ENCODE measurements at regions not wholly inside any gene's neighbourhood (a gene's known extent, or its start where the extent isn't known, plus 50 kb on each side); places are given as distances from the start of the nearest gene placed in this dataset.

DNA sequence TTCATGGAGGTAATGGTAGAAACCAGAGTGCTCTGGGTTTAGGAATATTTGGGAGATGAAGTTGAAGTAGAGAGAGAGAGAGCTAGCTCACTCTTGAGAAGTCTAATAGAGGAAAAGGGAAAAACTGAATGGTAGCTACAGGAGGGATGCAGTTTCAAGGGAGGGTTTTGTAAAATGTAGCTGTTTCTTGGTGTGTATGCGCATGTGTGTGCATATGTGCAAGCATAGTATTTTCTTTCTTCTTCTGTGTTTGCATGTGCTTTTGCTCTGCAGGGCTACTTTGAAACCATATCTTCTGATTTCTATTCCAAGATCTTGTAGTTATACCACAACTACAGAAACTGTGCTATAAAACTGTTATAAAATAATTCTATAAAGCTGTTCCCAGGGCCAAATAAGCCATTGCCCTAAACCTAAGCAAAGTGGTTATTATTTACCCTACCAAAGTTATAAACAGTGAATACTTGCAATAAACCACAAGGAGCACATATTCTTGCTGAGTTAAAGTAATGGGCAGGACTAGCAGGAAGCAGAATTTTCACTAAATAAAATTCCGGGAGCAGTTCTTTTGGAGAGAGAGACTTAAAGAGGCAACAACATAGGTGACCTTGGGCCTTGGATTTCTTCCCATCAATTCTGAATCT lies 145.3 kb upstream of the ZNF521 start:
- POLR2A ChIA-PET, result no interaction called here
- intact Hi-C loops (cut with micrococcal nuclease), result no loop called here
- Mint-ChIP-seq H3K9me3 (peaks cover 0 to 12% (median 5%) of the 10 kb centered on the region in 11 donors), H3K27ac (no peak overlapping the region), H3K4me1 (no peaks in the 10 kb centered on the region), H3K27me3 (peaks cover 0 to 11% (median 3%) of the 10 kb centered on the region in 5 donors), H3K4me3 (no peak overlapping the region), H3K36me3 (no peaks in the 10 kb centered on the region)
- Histone ChIP-seq H3K9me3 (ENCODE audit: control insufficient read depth in 2 of 3, low read length in 3 of 3) (no peaks in the 10 kb centered on the region), H3K4me1 (ENCODE audit: control insufficient read depth in 2 of 2, insufficient read depth in 2 of 2, low read length in 2 of 2) (no peaks in the 10 kb centered on the region), H3K27me3 (ENCODE audit: control insufficient read depth in 2 of 2, insufficient read depth in 2 of 2, low read length in 2 of 2) (no peaks in the 10 kb centered on the region), H3K27ac (ENCODE audit: low read depth, low read length) (no peak overlapping the region), H3K36me3 (ENCODE audit: control insufficient read depth in 2 of 3, insufficient read depth in 3 of 3, low read length in 3 of 3) (no peaks in the 10 kb centered on the region), H3K4me3 (ENCODE audit: low read length) (no peak overlapping the region)
- CTCF ChIA-PET, result no interaction called here
- ATAC-seq, result no peak
- DNase-seq, result no peak

DNA sequence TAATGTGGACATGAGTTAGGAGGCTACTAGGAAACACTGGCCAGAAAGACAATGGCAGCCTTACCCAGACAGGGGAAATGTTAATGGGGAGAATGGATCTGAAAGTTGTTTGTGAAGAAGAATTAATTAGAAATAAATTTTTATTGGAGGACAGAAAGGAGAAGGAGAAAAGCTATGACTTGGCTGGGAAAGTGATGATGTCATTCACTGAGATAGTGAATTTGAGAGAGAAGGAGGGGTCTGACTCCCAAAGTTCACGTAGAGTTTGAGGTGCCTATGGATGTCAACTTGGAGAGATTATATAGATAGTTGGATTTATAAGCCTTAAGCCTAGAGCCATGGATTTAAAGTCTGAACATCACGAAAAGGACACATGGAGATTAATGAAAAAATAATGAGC lies 144.6 kb upstream of the ZNF521 start:
- intact Hi-C loops (cut with micrococcal nuclease), result no loop called here
- CTCF ChIA-PET, result no interaction called here
- Histone ChIP-seq H3K4me3 (ENCODE audit: low read length) (no peak overlapping the region), H3K27me3 (ENCODE audit: control insufficient read depth in 2 of 2, insufficient read depth in 2 of 2, low read length in 2 of 2) (no peaks in the 10 kb centered on the region), H3K9me3 (ENCODE audit: control insufficient read depth in 2 of 3, low read length in 3 of 3) (no peaks in the 10 kb centered on the region), H3K27ac (ENCODE audit: low read depth, low read length) (no peak overlapping the region), H3K36me3 (ENCODE audit: control insufficient read depth in 2 of 3, insufficient read depth in 3 of 3, low read length in 3 of 3) (no peaks in the 10 kb centered on the region), H3K4me1 (ENCODE audit: control insufficient read depth in 2 of 2, insufficient read depth in 2 of 2, low read length in 2 of 2) (no peaks in the 10 kb centered on the region)
- no peaks in the 10 kb centered on the region for H3K36me3 Mint-ChIP-seq
- DNase-seq, result no peak
- H3K4me3 Mint-ChIP-seq, result no peak overlapping the region
- H3K9me3 Mint-ChIP-seq, result peaks cover 0 to 13% (median 5%) of the 10 kb centered on the region in 11 donors
- no peak for ATAC-seq
- POLR2A ChIA-PET, result no interaction called here
- H3K27me3 Mint-ChIP-seq, result peaks cover 0 to 8% (median 3%) of the 10 kb centered on the region in 5 donors
- H3K4me1 Mint-ChIP-seq, result no peaks in the 10 kb centered on the region
- H3K27ac Mint-ChIP-seq, result no peak overlapping the region

DNA sequence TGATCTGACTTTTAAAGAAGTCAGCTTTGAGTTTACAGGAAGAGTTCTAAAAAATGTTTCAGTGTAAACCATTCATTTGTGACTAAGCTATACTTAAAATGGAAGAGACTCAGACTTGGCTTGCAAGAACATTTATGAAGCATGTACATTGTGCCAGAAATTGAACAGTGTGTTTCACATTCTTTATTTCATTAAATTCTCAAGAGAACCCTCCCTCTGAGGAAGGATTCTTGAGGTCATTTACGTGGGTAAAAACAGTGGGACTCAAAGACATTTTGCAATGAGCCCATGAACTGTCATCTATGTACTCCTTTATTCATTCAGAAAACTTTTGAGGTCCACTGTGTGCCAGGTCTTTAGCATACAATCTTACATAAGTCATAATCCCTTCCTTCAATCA lies 143.6 kb upstream of the ZNF521 start:
- no peak overlapping the region for H3K4me3 ChIP-seq (ENCODE audit: low read length)
- Mint-ChIP-seq H3K4me3 (no peak overlapping the region), H3K4me1 (no peaks in the 10 kb centered on the region), H3K9me3 (peaks cover 0 to 13% (median 7%) of the 10 kb centered on the region in 11 donors), H3K27ac (no peak overlapping the region), H3K27me3 (peaks cover 0 to 12% (median 3%) of the 10 kb centered on the region in 5 donors), H3K36me3 (no peaks in the 10 kb centered on the region)
- ChIA-PET POLR2A (no interaction called here), CTCF (no interaction called here)
- no peak overlapping the region for H3K27ac ChIP-seq (ENCODE audit: low read depth, low read length)
- no peak for ATAC-seq
- intact Hi-C loops (cut with micrococcal nuclease), result no loop called here
- H3K4me1 ChIP-seq (ENCODE audit: control insufficient read depth in 2 of 2, insufficient read depth in 2 of 2, low read length in 2 of 2), result no peaks in the 10 kb centered on the region
- H3K36me3 ChIP-seq (ENCODE audit: control insufficient read depth in 2 of 3, insufficient read depth in 3 of 3, low read length in 3 of 3), result no peaks in the 10 kb centered on the region
- H3K27me3 ChIP-seq (ENCODE audit: control insufficient read depth in 2 of 2, insufficient read depth in 2 of 2, low read length in 2 of 2), result no peaks in the 10 kb centered on the region
- no peaks in the 10 kb centered on the region for H3K9me3 ChIP-seq (ENCODE audit: control insufficient read depth in 2 of 3, low read length in 3 of 3)
- DNase-seq, result no peak

DNA sequence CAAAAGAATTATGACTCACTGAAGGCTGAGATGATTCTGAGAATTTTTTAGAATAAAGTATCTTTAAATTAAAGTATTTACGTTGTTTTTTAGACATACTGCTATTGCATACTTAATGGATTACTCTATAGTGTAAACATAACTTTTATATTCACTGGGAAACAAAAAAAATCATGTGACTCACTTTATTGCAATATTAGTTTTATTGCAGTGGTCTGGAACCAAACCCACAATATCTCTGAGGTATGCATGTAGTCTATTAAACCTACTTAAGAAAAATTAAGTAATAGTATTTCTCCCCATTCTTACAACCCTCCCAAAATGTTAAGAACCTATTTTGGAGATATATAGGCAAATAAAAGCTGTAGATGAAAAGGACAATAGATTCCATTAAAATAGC lies 142.9 kb upstream of the ZNF521 start:
- H3K36me3 Mint-ChIP-seq, result no peaks in the 10 kb centered on the region
- ChIA-PET POLR2A (no interaction called here), CTCF (no interaction called here)
- no peak for ATAC-seq
- intact Hi-C loops (cut with micrococcal nuclease), result no loop called here
- no peak overlapping the region for H3K27ac Mint-ChIP-seq
- no peak overlapping the region for H3K27ac ChIP-seq (ENCODE audit: low read depth, low read length)
- no peaks in the 10 kb centered on the region for H3K4me1 Mint-ChIP-seq
- H3K27me3 Mint-ChIP-seq, result peaks cover 0 to 18% (median 3%) of the 10 kb centered on the region in 5 donors
- no peaks in the 10 kb centered on the region for H3K36me3 ChIP-seq (ENCODE audit: control insufficient read depth in 2 of 3, insufficient read depth in 3 of 3, low read length in 3 of 3)
- no peak overlapping the region for H3K4me3 ChIP-seq (ENCODE audit: low read length)
- H3K9me3 Mint-ChIP-seq, result peaks cover 0 to 13% (median 7%) of the 10 kb centered on the region in 11 donors
- no peaks in the 10 kb centered on the region for H3K9me3 ChIP-seq (ENCODE audit: control insufficient read depth in 2 of 3, low read length in 3 of 3)
- no peaks in the 10 kb centered on the region for H3K27me3 ChIP-seq (ENCODE audit: control insufficient read depth in 2 of 2, insufficient read depth in 2 of 2, low read length in 2 of 2)
- H3K4me3 Mint-ChIP-seq, result no peak overlapping the region
- no peaks in the 10 kb centered on the region for H3K4me1 ChIP-seq (ENCODE audit: control insufficient read depth in 2 of 2, insufficient read depth in 2 of 2, low read length in 2 of 2)
- no peak for DNase-seq

DNA sequence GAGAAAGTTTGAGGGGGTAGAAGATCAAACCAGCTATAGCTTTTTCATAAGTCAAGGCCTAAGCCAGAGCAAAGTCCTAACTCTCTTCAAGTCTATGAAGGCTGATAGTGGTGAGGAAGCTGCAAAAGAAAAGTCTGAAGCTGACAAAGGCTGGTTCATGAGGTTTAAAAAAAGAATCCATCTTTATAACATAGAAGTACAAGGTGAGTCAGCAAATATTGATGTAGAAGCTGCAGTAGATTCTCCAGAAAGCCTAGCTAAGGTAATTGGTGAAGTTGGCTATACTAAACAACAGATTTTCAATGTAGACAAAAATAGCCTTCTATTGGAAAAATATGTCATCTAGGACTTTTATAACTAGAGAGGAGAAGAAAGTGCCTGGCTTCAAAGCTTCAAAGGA lies 141.4 kb upstream of the ZNF521 start:
- H3K27ac ChIP-seq (ENCODE audit: low read depth, low read length), result no peak overlapping the region
- H3K4me1 ChIP-seq (ENCODE audit: control insufficient read depth in 2 of 2, insufficient read depth in 2 of 2, low read length in 2 of 2), result no peaks in the 10 kb centered on the region
- Mint-ChIP-seq H3K36me3 (no peaks in the 10 kb centered on the region), H3K4me3 (no peak overlapping the region), H3K27ac (no peak overlapping the region), H3K9me3 (peaks cover 0 to 13% (median 7%) of the 10 kb centered on the region in 11 donors), H3K27me3 (peaks cover 0 to 18% (median 3%) of the 10 kb centered on the region in 5 donors), H3K4me1 (no peaks in the 10 kb centered on the region)
- ATAC-seq (no peak), DNase-seq (no peak)
- ChIA-PET POLR2A (no interaction called here), CTCF (no interaction called here)
- intact Hi-C loops (cut with micrococcal nuclease), result no loop called here
- no peaks in the 10 kb centered on the region for H3K9me3 ChIP-seq (ENCODE audit: control insufficient read depth in 2 of 3, low read length in 3 of 3)
- no peak overlapping the region for H3K4me3 ChIP-seq (ENCODE audit: low read length)
- H3K27me3 ChIP-seq (ENCODE audit: control insufficient read depth in 2 of 2, insufficient read depth in 2 of 2, low read length in 2 of 2), result no peaks in the 10 kb centered on the region
- H3K36me3 ChIP-seq (ENCODE audit: control insufficient read depth in 2 of 3, insufficient read depth in 3 of 3, low read length in 3 of 3), result no peaks in the 10 kb centered on the region

DNA sequence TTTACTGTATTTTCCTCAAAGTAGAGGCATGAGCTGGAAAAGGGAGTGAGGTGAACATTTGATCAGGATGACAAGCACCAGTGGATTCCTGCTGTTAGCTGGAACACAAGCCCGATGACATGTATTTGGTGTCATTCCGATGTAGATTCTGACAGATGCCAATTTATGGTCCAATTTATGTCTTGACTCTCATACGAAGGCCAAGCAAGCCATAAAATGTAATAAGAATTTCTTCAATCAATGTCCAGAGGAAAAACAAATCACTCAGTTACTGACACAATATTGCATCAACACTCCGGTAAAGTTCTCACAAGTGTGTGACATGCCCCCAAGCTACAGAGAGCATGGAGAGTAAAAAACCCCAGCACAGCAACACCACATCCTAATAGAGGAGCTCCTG lies 138.3 kb upstream of the ZNF521 start:
- no peak overlapping the region for H3K4me3 ChIP-seq (ENCODE audit: low read length)
- H3K36me3 Mint-ChIP-seq, result no peaks in the 10 kb centered on the region
- peaks cover 0 to 12% (median 5%) of the 10 kb centered on the region in 11 donors for H3K9me3 Mint-ChIP-seq
- H3K4me3 Mint-ChIP-seq, result no peak overlapping the region
- peaks cover 0 to 12% (median 0%) of the 10 kb centered on the region in 5 donors for H3K27me3 Mint-ChIP-seq
- no peaks in the 10 kb centered on the region for H3K27me3 ChIP-seq (ENCODE audit: control insufficient read depth in 2 of 2, insufficient read depth in 2 of 2, low read length in 2 of 2)
- ChIA-PET CTCF (no interaction called here), POLR2A (no interaction called here)
- H3K27ac Mint-ChIP-seq, result no peak overlapping the region
- no peaks in the 10 kb centered on the region for H3K4me1 ChIP-seq (ENCODE audit: control insufficient read depth in 2 of 2, insufficient read depth in 2 of 2, low read length in 2 of 2)
- no peak for DNase-seq
- no peaks in the 10 kb centered on the region for H3K4me1 Mint-ChIP-seq
- H3K27ac ChIP-seq (ENCODE audit: low read depth, low read length), result no peak overlapping the region
- ATAC-seq, result no peak
- intact Hi-C loops (cut with micrococcal nuclease), result no loop called here
- no peaks in the 10 kb centered on the region for H3K9me3 ChIP-seq (ENCODE audit: control insufficient read depth in 2 of 3, low read length in 3 of 3)
- no peaks in the 10 kb centered on the region for H3K36me3 ChIP-seq (ENCODE audit: control insufficient read depth in 2 of 3, insufficient read depth in 3 of 3, low read length in 3 of 3)

DNA sequence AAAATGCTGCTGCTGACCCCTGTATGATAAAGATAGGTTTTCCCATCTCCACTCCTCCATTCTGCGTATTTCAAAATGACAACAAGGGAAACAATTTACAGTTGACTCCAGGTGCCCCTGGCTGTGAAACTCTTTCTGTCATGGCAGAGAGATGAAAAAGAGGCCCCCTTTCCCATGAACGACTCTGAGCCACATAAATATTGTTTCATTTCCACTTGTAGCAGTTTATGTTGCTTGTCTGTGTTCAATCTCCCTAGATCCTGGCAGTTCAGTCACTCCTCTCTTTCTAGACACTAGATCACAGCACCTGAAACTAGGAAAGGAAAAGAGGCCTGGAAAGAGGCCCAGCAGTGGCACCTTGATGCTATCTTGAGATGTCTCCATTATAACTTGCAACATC lies 121.0 kb upstream of the ZNF521 start:
- H3K27me3 Mint-ChIP-seq, result peaks cover 0 to 5% (median 0%) of the 10 kb centered on the region in 5 donors
- DNase-seq, result no peak
- Histone ChIP-seq H3K27ac (ENCODE audit: low read depth, low read length) (no peak overlapping the region), H3K9me3 (ENCODE audit: control insufficient read depth in 2 of 3, low read length in 3 of 3) (no peaks in the 10 kb centered on the region), H3K4me3 (ENCODE audit: low read length) (no peak overlapping the region), H3K36me3 (ENCODE audit: control insufficient read depth in 2 of 3, insufficient read depth in 3 of 3, low read length in 3 of 3) (no peaks in the 10 kb centered on the region), H3K4me1 (ENCODE audit: control insufficient read depth in 2 of 2, insufficient read depth in 2 of 2, low read length in 2 of 2) (no peaks in the 10 kb centered on the region), H3K27me3 (ENCODE audit: control insufficient read depth in 2 of 2, insufficient read depth in 2 of 2, low read length in 2 of 2) (no peaks in the 10 kb centered on the region)
- peaks cover 2 to 22% (median 8%) of the 10 kb centered on the region in 11 donors for H3K9me3 Mint-ChIP-seq
- no peak overlapping the region for H3K4me3 Mint-ChIP-seq
- POLR2A ChIA-PET, result no interaction called here
- H3K4me1 Mint-ChIP-seq, result no peaks in the 10 kb centered on the region
- ATAC-seq, result no peak
- CTCF ChIA-PET, result no interaction called here
- intact Hi-C loops (cut with micrococcal nuclease), result no loop called here
- H3K36me3 Mint-ChIP-seq, result peaks cover 0 to 3% (median 0%) of the 10 kb centered on the region in 5 donors
- H3K27ac Mint-ChIP-seq, result no peak overlapping the region

Measured in naive thymus-derived CD4-positive, alpha-beta T cell (primary cell).